GM23338 (cell line): ENCODE measurements at regions not wholly inside any gene's neighbourhood (a gene's known extent, or its start where the extent isn't known, plus 50 kb on each side); places are given as distances from the start of the nearest gene placed in this dataset.
A peak's percentile ranks its signal among the peaks of the same experiment; 100 is the strongest.

Experiments
- ATAC-seq: fragments of 200-7000 bp; cut with Tn5 transposase; 3 replicates; pipeline ENCODE4 v1.9.1; 2020
- DNase-seq: peaks from one replicate; pipeline ENCODE4 v3.0.0-alpha.2; 2015; ENCODE audit warnings: low spot score
- H2AFZ ChIP-seq: fragments of 200-600 bp; sonication (generic); 2 replicates; pipeline ENCODE4 v1.8.0; 2016; ENCODE audit warnings: antibody characterized with exemption, mild to moderate bottlenecking, moderate library complexity
- H3F3A ChIP-seq: fragments of 200-600 bp; sonication (generic); replicated peaks from 2 replicates; pipeline ENCODE4 v1.8.0; 2017; ENCODE audit warnings: antibody characterized with exemption, mixed run types, low read depth
- H3K27ac ChIP-seq: fragments of 200-600 bp; sonication (generic); 2 replicates; pipeline ENCODE4 v1.6.1; 2016; ENCODE audit warnings: low read depth
- H3K27me3 ChIP-seq: fragments of 200-600 bp; sonication (generic); 2 replicates; pipeline ENCODE4 v1.8.0; 2016; ENCODE audit warnings: mild to moderate bottlenecking, mixed run types, moderate library complexity; ENCODE audit not compliant: insufficient read depth
- H3K36me3 ChIP-seq: fragments of 200-600 bp; sonication (generic); 2 replicates; pipeline ENCODE4 v1.8.0; 2016; ENCODE audit warnings: mild to moderate bottlenecking; ENCODE audit not compliant: insufficient read depth
- H3K4me1 ChIP-seq: fragments of 200-600 bp; sonication (generic); 2 replicates; pipeline ENCODE4 v1.8.0; 2016; ENCODE audit warnings: mild to moderate bottlenecking, moderate library complexity; ENCODE audit not compliant: insufficient read depth
- H3K4me2 ChIP-seq: fragments of 200-600 bp; sonication (generic); 2 replicates; pipeline ENCODE4 v1.7.1; 2017; ENCODE audit warnings: mixed run types
- H3K4me3 ChIP-seq: fragments of 200-600 bp; sonication (generic); 2 replicates; pipeline ENCODE4 v1.6.1; 2016; ENCODE audit warnings: mixed run types
- H3K79me2 ChIP-seq: fragments of 200-600 bp; sonication (generic); replicated peaks from 2 replicates; pipeline ENCODE4 v1.8.0; 2017; ENCODE audit warnings: mild to moderate bottlenecking; ENCODE audit not compliant: insufficient read depth
- H3K9me2 ChIP-seq: fragments of 200-600 bp; sonication (generic); 2 replicates; pipeline ENCODE4 v1.8.0; 2017; ENCODE audit not compliant: insufficient read depth
- H4K20me1 ChIP-seq: fragments of 200-600 bp; sonication (generic); replicated peaks from 2 replicates; pipeline ENCODE4 v1.8.0; 2017; ENCODE audit warnings: mild to moderate bottlenecking; ENCODE audit not compliant: insufficient read depth
- H3K27ac Mint-ChIP-seq: 2 replicates; pipeline ENCODE4 v1.8.0; 2020; ENCODE audit warnings: inconsistent platforms, mild to moderate bottlenecking, moderate library complexity, mixed read lengths
- H3K27me3 Mint-ChIP-seq: 3 replicates; pipeline ENCODE4 v1.8.0; 2022; ENCODE audit warnings: low read depth, mild to moderate bottlenecking, moderate library complexity, mixed read lengths, inconsistent platforms; ENCODE audit not compliant: insufficient read depth, poor library complexity
- H3K36me3 Mint-ChIP-seq: 3 replicates; pipeline ENCODE4 v1.8.0; 2021; ENCODE audit warnings: low read depth, mild to moderate bottlenecking, inconsistent platforms, moderate library complexity, mixed read lengths
- H3K4me1 Mint-ChIP-seq: 3 replicates; pipeline ENCODE4 v1.8.0; 2020; ENCODE audit warnings: mild to moderate bottlenecking, inconsistent platforms, mixed read lengths
- H3K4me3 Mint-ChIP-seq: 3 replicates; pipeline ENCODE4 v1.8.0; 2021; ENCODE audit warnings: moderate library complexity, mild to moderate bottlenecking, inconsistent platforms, mixed read lengths
- H3K9me3 Mint-ChIP-seq: 3 replicates; pipeline ENCODE4 v1.8.0; 2020; ENCODE audit warnings: moderate library complexity, mild to moderate bottlenecking, inconsistent platforms, mixed read lengths
- CREB1 ChIP-seq: fragments of 250-450 bp; sonication (Bioruptor Pico); IDR thresholded peaks from 2 replicates; pipeline ENCODE4 v1.5.0; 2020; ENCODE audit warnings: low read depth, mild to moderate bottlenecking, moderate library complexity
- CTCF ChIP-seq, 2 experiments: fragments of 200-600 bp in 1 of 2; sonication (generic) in 1 of 2; conservative IDR thresholded peaks; 2 replicates each; pipeline versions ENCODE4 v1.5.1 to v1.6.1; 2016 to 2017; ENCODE audit warnings: antibody characterized with exemption in 2 of 2, low read depth in 2 of 2, mild to moderate bottlenecking in 2 of 2, moderate library complexity in 1 of 2
- EZH2 ChIP-seq: fragments of 200-600 bp; sonication (generic); IDR thresholded peaks from one replicate; pipeline ENCODE4 v1.8.0; 2017; ENCODE audit warnings: antibody characterized with exemption, mild to moderate bottlenecking, low read depth; ENCODE audit not compliant: unreplicated experiment
- EZH2phosphoT487 ChIP-seq: fragments of 200-600 bp; sonication (generic); IDR thresholded peaks from one replicate; pipeline ENCODE4 v1.8.1; 2018; ENCODE audit warnings: antibody characterized with exemption; ENCODE audit not compliant: unreplicated experiment
- JUNB ChIP-seq: IDR thresholded peaks from one replicate; pipeline ENCODE4 v1.6.1; 2016; ENCODE audit warnings: antibody characterized with exemption; ENCODE audit not compliant: unreplicated experiment
- POLR2AphosphoS5 ChIP-seq: IDR thresholded peaks from 2 replicates; pipeline ENCODE4 v1.6.1; 2016; ENCODE audit warnings: antibody characterized with exemption, low read depth
- REST ChIP-seq: IDR thresholded peaks from one replicate; pipeline ENCODE4 v1.6.1; 2018; ENCODE audit warnings: antibody characterized with exemption; ENCODE audit not compliant: unreplicated experiment
- STAT1 ChIP-seq: IDR thresholded peaks from one replicate; pipeline ENCODE4 v1.6.1; 2016; ENCODE audit warnings: antibody characterized with exemption; ENCODE audit not compliant: unreplicated experiment
- ZNF114 ChIP-seq: fragments of 250-450 bp; sonication (Bioruptor Pico); IDR thresholded peaks from 2 replicates; pipeline ENCODE4 v1.5.0; 2020; ENCODE audit warnings: mild to moderate bottlenecking, moderate library complexity
- ZNF331 ChIP-seq: fragments of 250-450 bp; sonication (Bioruptor Pico); IDR thresholded peaks from 2 replicates; pipeline ENCODE4 v1.5.0; 2020; ENCODE audit warnings: low read depth, mild to moderate bottlenecking, moderate library complexity

- TF ChIP-seq REST = no peak
- no peak for TF ChIP-seq POLR2AphosphoS5
- no peak for TF ChIP-seq CTCF (conservative IDR thresholded peaks at IDR 0.05; ENCODE audit: low read depth in 2 of 2)
- TF ChIP-seq EZH2phosphoT487 = no peak
- TF ChIP-seq CREB1 = no peak
- TF ChIP-seq JUNB = no peak
- no peak for TF ChIP-seq EZH2
- no peak for TF ChIP-seq ZNF114 (CRISPR knock-in tag)
- TF ChIP-seq ZNF331 (CRISPR knock-in tag) = no peak
Observed at GRCh38 chr17:79401704-79402674, 208.9 kb downstream of the RBFOX3 start (continued).

GRCh38 chr17:79400989-79401703 lies 209.7 kb downstream of the RBFOX3 start:
- peaks cover 14% of the 10 kb centered on the region for H3K4me1 Mint-ChIP-seq
- no peaks in the 10 kb centered on the region for H3K4me1 ChIP-seq
- H3K27ac Mint-ChIP-seq = no peak overlapping the region
- DNase-seq (peak; percentile 80), ATAC-seq (peak; percentile 77)
- peak overlapping the region; percentile 99 for H2AFZ ChIP-seq
- no peaks in the 10 kb centered on the region for H3K79me2 ChIP-seq
- 0 out of 3 replicates have a peak, but pooled peaks cover 3% of the 10 kb centered on the region for H3K9me3 Mint-ChIP-seq
- no peaks in the 10 kb centered on the region for H3K9me2 ChIP-seq
- peaks cover 16% of the 10 kb centered on the region for H3K27me3 ChIP-seq
- H3K36me3 ChIP-seq = no peaks in the 10 kb centered on the region
- H3K4me3 Mint-ChIP-seq = peak overlapping the region; percentile 72
- H3K27ac ChIP-seq = no peak overlapping the region
- no peaks in the 10 kb centered on the region for H4K20me1 ChIP-seq
- no peaks in the 10 kb centered on the region for H3F3A ChIP-seq
- peak overlapping the region; percentile 49 for H3K4me3 ChIP-seq
- H3K36me3 Mint-ChIP-seq = no peaks in the 10 kb centered on the region
- H3K4me2 ChIP-seq = peak overlapping the region; percentile 84
- peaks cover 28% of the 10 kb centered on the region for H3K27me3 Mint-ChIP-seq
- no peak for TF ChIP-seq EZH2
- no peak for TF ChIP-seq STAT1
- no peak for TF ChIP-seq ZNF114 (CRISPR knock-in tag)
- peak; percentile 74 to 79 for TF ChIP-seq CTCF (conservative IDR thresholded peaks at IDR 0.05; ENCODE audit: low read depth in 2 of 2)
